HG02571 (cell line): ENCODE measurements at regions not wholly inside any gene's neighbourhood (a gene's known extent, or its start where the extent isn't known, plus 50 kb on each side); places are given as distances from the start of the nearest gene placed in this dataset.

ENCODE experiments used
- ATAC-seq: cut with Tn5 transposase; IDR thresholded peaks from one replicate; pipeline ENCODE4 v1.9.1; 2021; ENCODE audit warnings: mild to moderate bottlenecking, moderate library complexity; ENCODE audit not compliant: unreplicated experiment

GRCh38 chr7:8931906-8932646, 498.7 kb downstream of the NXPH1 start:
- no peak for ATAC-seq

- ATAC-seq, result no peak
Observed at GRCh38 chr7:8932751-8933150, 499.3 kb downstream of the NXPH1 start.

- no peak for ATAC-seq
Observed at GRCh38 chr7:8937204-8937603, 503.8 kb downstream of the NXPH1 start.

- no peak for ATAC-seq
Observed at GRCh38 chr7:8938044-8938805, 504.8 kb downstream of the NXPH1 start.

GRCh38 chr7:8939446-8939845, 506.0 kb downstream of the NXPH1 start:
- ATAC-seq, result no peak

GRCh38 chr7:8963722-8964121, 530.3 kb downstream of the NXPH1 start:
- no peak for ATAC-seq

GRCh38 chr7:8965177-8965576, 531.8 kb downstream of the NXPH1 start:
- no peak for ATAC-seq

- no peak for ATAC-seq
Observed at GRCh38 chr7:8973601-8974000, 540.2 kb downstream of the NXPH1 start.

- ATAC-seq, result no peak
Observed at GRCh38 chr7:8975681-8976080, 542.3 kb downstream of the NXPH1 start.

GRCh38 chr7:8982338-8982992, 549.1 kb downstream of the NXPH1 start:
- ATAC-seq, result no peak

- ATAC-seq, result no peak
Observed at GRCh38 chr7:8985255-8985654, 551.8 kb downstream of the NXPH1 start.

- ATAC-seq, result no peak
Observed at GRCh38 chr7:8988267-8988666, 554.9 kb downstream of the NXPH1 start.

GRCh38 chr7:8991159-8991558, 557.8 kb downstream of the NXPH1 start:
- no peak for ATAC-seq

GRCh38 chr7:8998762-8999161, 565.4 kb downstream of the NXPH1 start:
- ATAC-seq, result no peak

- ATAC-seq, result no peak
Observed at GRCh38 chr7:9013940-9014339, 580.5 kb downstream of the NXPH1 start.

GRCh38 chr7:9017286-9017685, 583.9 kb downstream of the NXPH1 start:
- no peak for ATAC-seq

GRCh38 chr7:9022456-9022855, 589.0 kb downstream of the NXPH1 start:
- no peak for ATAC-seq

GRCh38 chr7:9023675-9024294, 590.4 kb downstream of the NXPH1 start:
- ATAC-seq, result no peak

- ATAC-seq, result no peak
Observed at GRCh38 chr7:9026121-9026520, 592.7 kb downstream of the NXPH1 start.

- no peak for ATAC-seq
Observed at GRCh38 chr7:9028012-9028411, 594.6 kb downstream of the NXPH1 start.
